ENCODE measurements at regions not wholly inside any gene's neighbourhood (a gene's known extent, or its start where the extent isn't known, plus 50 kb on each side); places are given as distances from the start of the nearest gene placed in this dataset.
"Not testable (repeated sequence)": the region's sequence is repeated elsewhere in the genome, so short reads cannot be mapped to it uniquely, and the experiment has no call there.

DNA sequence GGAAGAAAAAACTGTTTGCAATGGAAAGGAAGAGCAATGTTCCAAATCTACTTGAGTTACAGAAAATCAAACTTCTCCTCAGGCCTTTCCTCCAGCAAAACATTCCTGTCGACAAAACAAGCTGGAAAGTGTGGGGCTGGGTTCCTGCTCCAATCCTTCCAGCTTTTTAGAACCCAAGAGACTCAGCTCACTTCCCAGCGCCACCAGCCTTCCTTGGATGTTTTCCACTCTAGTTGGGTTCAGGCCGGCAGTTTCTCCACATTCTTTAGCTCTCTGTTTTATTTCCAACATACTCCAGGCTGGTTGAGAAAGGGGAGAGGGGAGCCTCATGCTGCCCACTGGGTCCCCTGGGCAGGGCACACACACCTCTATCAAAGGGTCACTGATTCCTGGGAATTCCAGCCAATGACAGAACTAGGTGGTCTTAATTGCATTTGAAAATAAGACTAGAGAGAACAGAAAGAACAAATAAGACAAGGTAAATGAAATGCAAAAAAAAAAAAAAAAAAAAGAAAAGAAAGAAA lies 287.5 kb upstream of the FRG1 start:
- not testable (repeated sequence) for TF ChIP-seq POLR2A, CTCF (IDR thresholded peaks at IDR 0.05)

All from thyroid gland (tissue), 4 donors.